ENCODE measurements at regions not wholly inside any gene's neighbourhood (a gene's known extent, or its start where the extent isn't known, plus 50 kb on each side); places are given as distances from the start of the nearest gene placed in this dataset.

GRCh38 chr4:43485196-43485595 is 592.7 kb downstream of the GRXCR1 start:
- TF ChIP-seq, protein P1, sequence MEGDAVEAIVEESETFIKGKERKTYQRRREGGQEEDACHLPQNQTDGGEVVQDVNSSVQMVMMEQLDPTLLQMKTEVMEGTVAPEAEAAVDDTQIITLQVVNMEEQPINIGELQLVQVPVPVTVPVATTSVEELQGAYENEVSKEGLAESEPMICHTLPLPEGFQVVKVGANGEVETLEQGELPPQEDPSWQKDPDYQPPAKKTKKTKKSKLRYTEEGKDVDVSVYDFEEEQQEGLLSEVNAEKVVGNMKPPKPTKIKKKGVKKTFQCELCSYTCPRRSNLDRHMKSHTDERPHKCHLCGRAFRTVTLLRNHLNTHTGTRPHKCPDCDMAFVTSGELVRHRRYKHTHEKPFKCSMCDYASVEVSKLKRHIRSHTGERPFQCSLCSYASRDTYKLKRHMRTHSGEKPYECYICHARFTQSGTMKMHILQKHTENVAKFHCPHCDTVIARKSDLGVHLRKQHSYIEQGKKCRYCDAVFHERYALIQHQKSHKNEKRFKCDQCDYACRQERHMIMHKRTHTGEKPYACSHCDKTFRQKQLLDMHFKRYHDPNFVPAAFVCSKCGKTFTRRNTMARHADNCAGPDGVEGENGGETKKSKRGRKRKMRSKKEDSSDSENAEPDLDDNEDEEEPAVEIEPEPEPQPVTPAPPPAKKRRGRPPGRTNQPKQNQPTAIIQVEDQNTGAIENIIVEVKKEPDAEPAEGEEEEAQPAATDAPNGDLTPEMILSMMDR (IDR thresholded peaks at IDR 0.05): no peak
- TF ChIP-seq POLR2A (IDR thresholded peaks at IDR 0.05): no peak

Data from adrenal gland (tissue), 5 donors.